ENCODE measurements at regions not wholly inside any gene's neighbourhood (a gene's known extent, or its start where the extent isn't known, plus 50 kb on each side); places are given as distances from the start of the nearest gene placed in this dataset.

GRCh38 chr5:15420201-15420600 is 79.8 kb upstream of the FBXL7 start:
- Histone ChIP-seq H2BK15ac (ENCODE audit: low read length) (no peak overlapping the region), H3K4ac (ENCODE audit: low read length) (no peak overlapping the region), H2BK120ac (ENCODE audit: low read depth, low read length) (no peak overlapping the region), H2AK5ac (ENCODE audit: low read depth, low read length) (no peak overlapping the region), H3K79me1 (ENCODE audit: low read depth, low read length) (no peaks in the 10 kb centered on the region), H3K4me3 (ENCODE audit: low read length in 2 of 2) (no peak overlapping the region), H3K27me3 (ENCODE audit: control insufficient read depth in 3 of 3, insufficient read depth in 3 of 3, low read depth in 1 of 3, low read length in 3 of 3) (no peaks in the 10 kb centered on the region), H3K27ac (replicated peaks; ENCODE audit: low read length) (no peak overlapping the region), H3K14ac (ENCODE audit: low read length) (no peak overlapping the region), H3K23ac (ENCODE audit: low read depth, low read length, poor library complexity) (no peak overlapping the region), H2BK5ac (ENCODE audit: low read length) (no peak overlapping the region), H2AFZ (ENCODE audit: low read length) (no peak overlapping the region), H3K18ac (ENCODE audit: low read length) (no peak overlapping the region), H3K4me2 (ENCODE audit: insufficient read depth, low read length, poor library complexity, severe bottlenecking) (no peak overlapping the region), H4K91ac (ENCODE audit: low read depth, low read length, poor library complexity) (no peak overlapping the region), H4K8ac (ENCODE audit: low read depth, low read length) (no peak overlapping the region), H3K36me3 (replicated peaks in 1 of 2; ENCODE audit: control insufficient read depth in 2 of 2, insufficient read depth in 2 of 2, low read length in 2 of 2) (no peaks in the 10 kb centered on the region), H3K9ac (ENCODE audit: low read depth, low read length, poor library complexity) (no peak overlapping the region), H3K9me3 (replicated peaks in 1 of 2; ENCODE audit: control insufficient read depth in 2 of 2, insufficient read depth in 1 of 2, low read depth in 1 of 2, low read length in 2 of 2) (no peaks in the 10 kb centered on the region), H2BK12ac (ENCODE audit: low read length) (no peak overlapping the region), H3K4me1 (ENCODE audit: control insufficient read depth in 2 of 2, insufficient read depth in 1 of 2, low read depth in 1 of 2, low read length in 2 of 2) (no peaks in the 10 kb centered on the region)
- no CpG with 5 or more reads among the region's 5 CpGs for WGBS, 2 donors (ENCODE audit: extremely low coverage in 2 of 2, insufficient read length in 2 of 2, insufficient replicate concordance in 1 of 2)
- DNase-seq (ENCODE audit: low spot score) = no peak

GRCh38 chr5:15417156-15417555 is 82.8 kb upstream of the FBXL7 start:
- Histone ChIP-seq H3K27me3 (ENCODE audit: control insufficient read depth in 3 of 3, insufficient read depth in 3 of 3, low read depth in 1 of 3, low read length in 3 of 3) (no peaks in the 10 kb centered on the region), H3K4me2 (ENCODE audit: insufficient read depth, low read length, poor library complexity, severe bottlenecking) (no peak overlapping the region), H2BK120ac (ENCODE audit: low read depth, low read length) (no peak overlapping the region), H3K4me3 (ENCODE audit: low read length in 2 of 2) (no peak overlapping the region), H2AFZ (ENCODE audit: low read length) (no peak overlapping the region), H4K8ac (ENCODE audit: low read depth, low read length) (no peak overlapping the region), H2AK5ac (ENCODE audit: low read depth, low read length) (no peak overlapping the region), H3K14ac (ENCODE audit: low read length) (no peak overlapping the region), H3K79me1 (ENCODE audit: low read depth, low read length) (no peaks in the 10 kb centered on the region), H3K9me3 (replicated peaks in 1 of 2; ENCODE audit: control insufficient read depth in 2 of 2, insufficient read depth in 1 of 2, low read depth in 1 of 2, low read length in 2 of 2) (no peaks in the 10 kb centered on the region), H3K23ac (ENCODE audit: low read depth, low read length, poor library complexity) (no peak overlapping the region), H3K4me1 (ENCODE audit: control insufficient read depth in 2 of 2, insufficient read depth in 1 of 2, low read depth in 1 of 2, low read length in 2 of 2) (no peaks in the 10 kb centered on the region), H3K18ac (ENCODE audit: low read length) (no peak overlapping the region), H3K27ac (replicated peaks; ENCODE audit: low read length) (no peak overlapping the region), H2BK5ac (ENCODE audit: low read length) (no peak overlapping the region), H3K9ac (ENCODE audit: low read depth, low read length, poor library complexity) (no peak overlapping the region), H3K4ac (ENCODE audit: low read length) (no peak overlapping the region), H2BK12ac (ENCODE audit: low read length) (no peak overlapping the region), H3K36me3 (replicated peaks in 1 of 2; ENCODE audit: control insufficient read depth in 2 of 2, insufficient read depth in 2 of 2, low read length in 2 of 2) (no peaks in the 10 kb centered on the region), H2BK15ac (ENCODE audit: low read length) (no peak overlapping the region), H4K91ac (ENCODE audit: low read depth, low read length, poor library complexity) (no peak overlapping the region)
- WGBS, 2 donors (ENCODE audit: extremely low coverage in 2 of 2, insufficient read length in 2 of 2, insufficient replicate concordance in 1 of 2) = no CpG with 5 or more reads among the region's 3 CpGs
- DNase-seq (ENCODE audit: low spot score) = no peak

- Histone ChIP-seq H2AFZ (ENCODE audit: low read length) (no peak overlapping the region), H3K4me3 (ENCODE audit: low read length in 2 of 2) (no peak overlapping the region), H3K4me1 (ENCODE audit: control insufficient read depth in 2 of 2, insufficient read depth in 1 of 2, low read depth in 1 of 2, low read length in 2 of 2) (no peaks in the 10 kb centered on the region), H3K14ac (ENCODE audit: low read length) (no peak overlapping the region), H2BK12ac (ENCODE audit: low read length) (no peak overlapping the region), H4K91ac (ENCODE audit: low read depth, low read length, poor library complexity) (no peak overlapping the region), H2BK120ac (ENCODE audit: low read depth, low read length) (no peak overlapping the region), H3K27me3 (ENCODE audit: control insufficient read depth in 3 of 3, insufficient read depth in 3 of 3, low read depth in 1 of 3, low read length in 3 of 3) (no peaks in the 10 kb centered on the region), H3K18ac (ENCODE audit: low read length) (no peak overlapping the region), H3K4ac (ENCODE audit: low read length) (no peak overlapping the region), H3K4me2 (ENCODE audit: insufficient read depth, low read length, poor library complexity, severe bottlenecking) (no peak overlapping the region), H2BK15ac (ENCODE audit: low read length) (no peak overlapping the region), H2BK5ac (ENCODE audit: low read length) (no peak overlapping the region), H3K9ac (ENCODE audit: low read depth, low read length, poor library complexity) (no peak overlapping the region), H3K27ac (replicated peaks; ENCODE audit: low read length) (no peak overlapping the region), H3K79me1 (ENCODE audit: low read depth, low read length) (no peaks in the 10 kb centered on the region), H4K8ac (ENCODE audit: low read depth, low read length) (no peak overlapping the region), H3K9me3 (replicated peaks in 1 of 2; ENCODE audit: control insufficient read depth in 2 of 2, insufficient read depth in 1 of 2, low read depth in 1 of 2, low read length in 2 of 2) (no peaks in the 10 kb centered on the region), H3K23ac (ENCODE audit: low read depth, low read length, poor library complexity) (no peak overlapping the region), H3K36me3 (replicated peaks in 1 of 2; ENCODE audit: control insufficient read depth in 2 of 2, insufficient read depth in 2 of 2, low read length in 2 of 2) (no peaks in the 10 kb centered on the region), H2AK5ac (ENCODE audit: low read depth, low read length) (no peak overlapping the region)
- DNase-seq (ENCODE audit: low spot score) = no peak
- 100% methylated on average over 1 of the region's 1 CpG for WGBS, 2 donors (ENCODE audit: extremely low coverage in 2 of 2, insufficient read length in 2 of 2, insufficient replicate concordance in 1 of 2)
Measured at GRCh38 chr5:15406478-15406877, 93.5 kb upstream of the FBXL7 start.

- no peak overlapping the region for H2BK5ac ChIP-seq (ENCODE audit: low read length)
- no peak overlapping the region for H3K18ac ChIP-seq (ENCODE audit: low read length)
- no peak overlapping the region for H3K23ac ChIP-seq (ENCODE audit: low read depth, low read length, poor library complexity)
- no CpG with 5 or more reads among the region's 1 CpG for WGBS, 2 donors (ENCODE audit: extremely low coverage in 2 of 2, insufficient read length in 2 of 2, insufficient replicate concordance in 1 of 2)
- no peaks in the 10 kb centered on the region for H3K36me3 ChIP-seq (replicated peaks in 1 of 2; ENCODE audit: control insufficient read depth in 2 of 2, insufficient read depth in 2 of 2, low read length in 2 of 2)
- H2BK12ac ChIP-seq (ENCODE audit: low read length) = no peak overlapping the region
- no peak overlapping the region for H2BK120ac ChIP-seq (ENCODE audit: low read depth, low read length)
- no peaks in the 10 kb centered on the region for H3K9me3 ChIP-seq (replicated peaks in 1 of 2; ENCODE audit: control insufficient read depth in 2 of 2, insufficient read depth in 1 of 2, low read depth in 1 of 2, low read length in 2 of 2)
- H4K91ac ChIP-seq (ENCODE audit: low read depth, low read length, poor library complexity) = no peak overlapping the region
- no peak overlapping the region for H3K4ac ChIP-seq (ENCODE audit: low read length)
- H3K79me1 ChIP-seq (ENCODE audit: low read depth, low read length) = no peaks in the 10 kb centered on the region
- DNase-seq (ENCODE audit: low spot score) = no peak
- no peaks in the 10 kb centered on the region for H3K4me1 ChIP-seq (ENCODE audit: control insufficient read depth in 2 of 2, insufficient read depth in 1 of 2, low read depth in 1 of 2, low read length in 2 of 2)
- H3K9ac ChIP-seq (ENCODE audit: low read depth, low read length, poor library complexity) = no peak overlapping the region
- H2BK15ac ChIP-seq (ENCODE audit: low read length) = no peak overlapping the region
- no peak overlapping the region for H3K4me3 ChIP-seq (ENCODE audit: low read length in 2 of 2)
- no peak overlapping the region for H4K8ac ChIP-seq (ENCODE audit: low read depth, low read length)
- no peak overlapping the region for H2AK5ac ChIP-seq (ENCODE audit: low read depth, low read length)
- no peak overlapping the region for H3K14ac ChIP-seq (ENCODE audit: low read length)
- no peak overlapping the region for H2AFZ ChIP-seq (ENCODE audit: low read length)
- no peak overlapping the region for H3K27ac ChIP-seq (replicated peaks; ENCODE audit: low read length)
- H3K27me3 ChIP-seq (ENCODE audit: control insufficient read depth in 3 of 3, insufficient read depth in 3 of 3, low read depth in 1 of 3, low read length in 3 of 3) = no peaks in the 10 kb centered on the region
- no peak overlapping the region for H3K4me2 ChIP-seq (ENCODE audit: insufficient read depth, low read length, poor library complexity, severe bottlenecking)
Measured at GRCh38 chr5:15393146-15393545, 106.8 kb upstream of the FBXL7 start.

Measured in neuronal stem cell (in vitro differentiated cells).